CD4-positive, alpha-beta T cell (primary cell): ENCODE measurements at regions not wholly inside any gene's neighbourhood (a gene's known extent, or its start where the extent isn't known, plus 50 kb on each side); places are given as distances from the start of the nearest gene placed in this dataset.

Source experiments
- ATAC-seq: fragments of 200-7000 bp; cut with Tn5 transposase; one replicate; pipeline ENCODE4 v1.10.0; 2022; ENCODE audit warnings: mild to moderate bottlenecking; ENCODE audit not compliant: poor library complexity
- CTCF ChIA-PET: fragments of 350-600 bp; sonication (Branson Sonifier 250); formaldehyde crosslinking; loops from one replicate; lab custom pipeline; 2021; ENCODE audit warnings: antibody characterized with exemption, inconsistent platforms; lab: Charles Lee
- POLR2A ChIA-PET: fragments of 350-600 bp; sonication (Branson Sonifier 250); formaldehyde crosslinking; loops from one replicate; lab custom pipeline; 2021; ENCODE audit warnings: antibody characterized with exemption, inconsistent platforms; lab: Charles Lee
- DNase-seq, 14 experiments: peaks; one replicate each; pipeline ENCODE4 v3.0.0-alpha.2; 2013 to 2020; ENCODE audit warnings: mixed read lengths in 2 of 14
- H3K27ac ChIP-seq, 2 donors: one replicate each; pipeline versions ENCODE4 v1.5.1 to v1.7.0; 2013; ENCODE audit warnings: low read length in 2 of 2, low read depth in 1 of 2, mild to moderate bottlenecking in 1 of 2
- H3K27me3 ChIP-seq, 2 experiments: 1 replicate in 1 of 2; 2 replicates in 1 of 2; pipeline versions ENCODE4 v1.6.1 to v1.7.0; 2013; ENCODE audit warnings: low read length in 2 of 2, control low read depth in 1 of 2, mild to moderate bottlenecking in 1 of 2, moderate library complexity in 1 of 2; ENCODE audit not compliant: insufficient read depth in 2 of 2, control insufficient read depth in 1 of 2
- H3K36me3 ChIP-seq: one replicate; pipeline ENCODE4 v1.6.1; 2013; ENCODE audit warnings: low read length, control low read depth; ENCODE audit not compliant: insufficient read depth
- H3K4me1 ChIP-seq: one replicate; pipeline ENCODE4 v1.6.1; 2013; ENCODE audit warnings: low read length, control low read depth; ENCODE audit not compliant: insufficient read depth
- H3K4me3 ChIP-seq: one replicate; pipeline ENCODE4 v1.5.1; 2013; ENCODE audit warnings: mild to moderate bottlenecking, low read length, moderate library complexity
- H3K9me3 ChIP-seq, 2 experiments: 1 replicate in 1 of 2; 2 replicates in 1 of 2; pipeline versions ENCODE4 v1.6.1 to v1.7.0; 2013; ENCODE audit warnings: low read length in 2 of 2, mild to moderate bottlenecking in 2 of 2, control low read depth in 1 of 2, moderate library complexity in 1 of 2; ENCODE audit not compliant: control insufficient read depth in 1 of 2, insufficient read depth in 1 of 2
- H3K27ac Mint-ChIP-seq: one replicate; pipeline ENCODE4 v1.8.0; 2020; ENCODE audit warnings: mixed read lengths
- H3K27me3 Mint-ChIP-seq: one replicate; pipeline ENCODE4 v1.8.0; 2021; ENCODE audit warnings: mixed read lengths
- H3K36me3 Mint-ChIP-seq: one replicate; pipeline ENCODE4 v1.8.0; 2021; ENCODE audit warnings: low read depth, mixed read lengths
- H3K4me1 Mint-ChIP-seq: one replicate; pipeline ENCODE4 v1.8.0; 2021; ENCODE audit warnings: low read depth, mixed read lengths
- H3K4me3 Mint-ChIP-seq: one replicate; pipeline ENCODE4 v1.8.0; 2020; ENCODE audit warnings: mild to moderate bottlenecking, mixed read lengths
- H3K9me3 Mint-ChIP-seq: one replicate; pipeline ENCODE4 v1.8.0; 2020; ENCODE audit warnings: mixed read lengths
- intact Hi-C, 2 experiments: fragments of 100-400 bp; cut with DNase I in 1 of 2; cut with micrococcal nuclease in 1 of 2; formaldehyde crosslinking; loops; one replicate each; pipeline versions ENCODE4 v1.15.1 to v1.9.0; 2023 to 2025; cut with DNase I, micrococcal nuclease
- TF ChIP-seq, protein P1 (sequence below): fragments of 200-600 bp; IDR thresholded peaks from one replicate; pipeline ENCODE4 v1.8.0; 2022; ENCODE audit warnings: antibody characterized with exemption, mild to moderate bottlenecking

GRCh38 chr2:117502121-117502520, 312.4 kb upstream of the DDX18 start:
- no peaks in the 10 kb centered on the region for H3K27me3 Mint-ChIP-seq
- Histone ChIP-seq H3K4me3 (no peak overlapping the region), H3K27me3 (no peaks in the 10 kb centered on the region), H3K4me1 (no peaks in the 10 kb centered on the region), H3K27ac (no peak overlapping the region), H3K36me3 (no peaks in the 10 kb centered on the region), H3K9me3 (peaks cover 0 to 1% of the 10 kb centered on the region in 2 experiments)
- H3K27ac Mint-ChIP-seq = no peak overlapping the region
- ChIA-PET CTCF (no interaction called here), POLR2A (no interaction called here)
- ATAC-seq = no peak
- no peaks in the 10 kb centered on the region for H3K4me1 Mint-ChIP-seq
- intact Hi-C loops = no loop called here
- H3K4me3 Mint-ChIP-seq = no peak overlapping the region
- H3K9me3 Mint-ChIP-seq = no peaks in the 10 kb centered on the region
- TF ChIP-seq, protein P1, sequence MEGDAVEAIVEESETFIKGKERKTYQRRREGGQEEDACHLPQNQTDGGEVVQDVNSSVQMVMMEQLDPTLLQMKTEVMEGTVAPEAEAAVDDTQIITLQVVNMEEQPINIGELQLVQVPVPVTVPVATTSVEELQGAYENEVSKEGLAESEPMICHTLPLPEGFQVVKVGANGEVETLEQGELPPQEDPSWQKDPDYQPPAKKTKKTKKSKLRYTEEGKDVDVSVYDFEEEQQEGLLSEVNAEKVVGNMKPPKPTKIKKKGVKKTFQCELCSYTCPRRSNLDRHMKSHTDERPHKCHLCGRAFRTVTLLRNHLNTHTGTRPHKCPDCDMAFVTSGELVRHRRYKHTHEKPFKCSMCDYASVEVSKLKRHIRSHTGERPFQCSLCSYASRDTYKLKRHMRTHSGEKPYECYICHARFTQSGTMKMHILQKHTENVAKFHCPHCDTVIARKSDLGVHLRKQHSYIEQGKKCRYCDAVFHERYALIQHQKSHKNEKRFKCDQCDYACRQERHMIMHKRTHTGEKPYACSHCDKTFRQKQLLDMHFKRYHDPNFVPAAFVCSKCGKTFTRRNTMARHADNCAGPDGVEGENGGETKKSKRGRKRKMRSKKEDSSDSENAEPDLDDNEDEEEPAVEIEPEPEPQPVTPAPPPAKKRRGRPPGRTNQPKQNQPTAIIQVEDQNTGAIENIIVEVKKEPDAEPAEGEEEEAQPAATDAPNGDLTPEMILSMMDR = no peak
- no peaks in the 10 kb centered on the region for H3K36me3 Mint-ChIP-seq
- DNase-seq = no peak

DNA sequence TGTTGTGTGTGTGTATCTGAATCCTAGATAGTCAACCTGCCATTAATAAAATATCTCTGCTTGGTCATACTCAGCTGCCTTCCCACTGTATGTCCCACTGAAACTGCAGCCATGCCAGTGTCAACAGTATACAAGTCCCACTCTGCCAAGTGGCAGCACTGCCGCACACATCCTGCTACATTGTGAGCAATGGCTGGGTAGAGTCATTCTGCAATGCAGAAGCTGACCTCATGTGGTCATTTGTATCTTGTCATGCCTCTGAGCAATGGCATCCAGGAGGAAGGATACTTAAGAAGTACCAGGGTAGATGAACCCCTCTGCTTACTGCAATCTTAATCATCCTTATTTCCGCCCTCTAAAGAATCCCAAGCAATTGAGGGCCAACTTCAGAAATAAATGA, 302.2 kb upstream of the DDX18 start:
- ChIA-PET POLR2A (interaction anchor here (0.7 kb wide), 1 partner anchor 202 kb away, joined by 3 read pairs; no protein-coding TSS in a partner anchor), CTCF (interaction anchor here (0.7 kb wide), 1 partner anchor 338 kb away, joined by 3 read pairs; no protein-coding TSS in a partner anchor)
- Histone ChIP-seq H3K4me3 (no peak overlapping the region), H3K36me3 (no peaks in the 10 kb centered on the region), H3K9me3 (peaks cover 0 to 5% of the 10 kb centered on the region in 2 experiments), H3K27me3 (no peaks in the 10 kb centered on the region), H3K4me1 (no peaks in the 10 kb centered on the region), H3K27ac (no peak overlapping the region)
- Mint-ChIP-seq H3K27ac (no peak overlapping the region), H3K36me3 (no peaks in the 10 kb centered on the region), H3K4me1 (no peaks in the 10 kb centered on the region), H3K27me3 (no peaks in the 10 kb centered on the region), H3K9me3 (peaks cover 10% of the 10 kb centered on the region), H3K4me3 (no peak overlapping the region)
- intact Hi-C loops = no loop called here
- ATAC-seq = no peak
- TF ChIP-seq, protein P1 = no peak
- no peak for DNase-seq

- Mint-ChIP-seq H3K36me3 (no peaks in the 10 kb centered on the region), H3K9me3 (peaks cover 10% of the 10 kb centered on the region), H3K4me1 (no peaks in the 10 kb centered on the region), H3K27ac (no peak overlapping the region), H3K4me3 (no peak overlapping the region), H3K27me3 (no peaks in the 10 kb centered on the region)
- ChIA-PET CTCF (no interaction called here), POLR2A (no interaction called here)
- H3K4me1 ChIP-seq = no peaks in the 10 kb centered on the region
- no peaks in the 10 kb centered on the region for H3K27me3 ChIP-seq
- intact Hi-C loops = no loop called here
- peaks cover 0 to 5% of the 10 kb centered on the region in 2 experiments for H3K9me3 ChIP-seq
- DNase-seq (no peak), ATAC-seq (no peak)
- H3K27ac ChIP-seq = no peak overlapping the region
- H3K4me3 ChIP-seq = no peak overlapping the region
- TF ChIP-seq, protein P1 = no peak
- no peaks in the 10 kb centered on the region for H3K36me3 ChIP-seq
These were observed 300.1 kb upstream of the DDX18 start for GRCh38 chr2:117514371-117514770.
